Prostate gland (tissue), 2 donors: ENCODE measurements at regions not wholly inside any gene's neighbourhood (a gene's known extent, or its start where the extent isn't known, plus 50 kb on each side); places are given as distances from the start of the nearest gene placed in this dataset.

Source experiments
- DNase-seq: peaks from one replicate; pipeline ENCODE4 v3.0.0-alpha.2; 2019; ENCODE audit warnings: low spot score
- H3K27ac ChIP-seq, 2 donors: fragments of 200-600 bp; sonication (generic); 2 replicates each; pipeline ENCODE4 v1.5.1; 2017 to 2019
- H3K27me3 ChIP-seq: fragments of 200-600 bp; sonication (generic); replicated peaks from 2 replicates; pipeline ENCODE4 v1.5.1; 2019; ENCODE audit not compliant: insufficient read depth
- H3K36me3 ChIP-seq, 2 donors: fragments of 200-600 bp; sonication (generic); 1 replicate in 1 of 2; 2 replicates in 1 of 2; pipeline versions ENCODE4 v1.5.1 to v1.8.1; 2017 to 2019
- H3K4me1 ChIP-seq: fragments of 200-600 bp; sonication (generic); replicated peaks from 2 replicates; pipeline ENCODE4 v1.5.1; 2019
- H3K4me3 ChIP-seq, 2 donors: fragments of 200-600 bp; sonication (generic); 2 replicates each; pipeline ENCODE4 v1.5.1; 2017 to 2019
- H3K9me3 ChIP-seq: fragments of 200-600 bp; sonication (generic); 2 replicates; pipeline ENCODE4 v1.5.1; 2017
- CTCF ChIP-seq, 4 experiments: fragments of 200-600 bp in 2 of 4; fragments of 450-650 bp in 2 of 4; sonication (generic) in 2 of 4; IDR thresholded peaks; 1 replicate in 3 of 4; 2 replicates in 1 of 4; pipeline ENCODE4 v1.5.1; 2016 to 2019; ENCODE audit warnings: antibody characterized with exemption in 4 of 4, mild to moderate bottlenecking in 2 of 4, moderate library complexity in 2 of 4
- POLR2A ChIP-seq: fragments of 450-650 bp; IDR thresholded peaks from one replicate; pipeline ENCODE4 v1.6.1; 2016; ENCODE audit warnings: antibody characterized with exemption, mild to moderate bottlenecking
- POLR2AphosphoS5 ChIP-seq: sonication (generic); formaldehyde crosslinking; IDR thresholded peaks from one replicate; pipeline ENCODE4 v1.6.1; 2017; ENCODE audit warnings: antibody characterized with exemption
- WGBS: methylation state at CpG from one replicate; pipeline ENCODE4 v1.1.5; 2018; 5-methylcytosine and 5-hydroxymethylcytosine counted together
- intact Hi-C: fragments of 100-400 bp; cut with DNase I; formaldehyde crosslinking; loops from one replicate; pipeline ENCODE4 v1.14.2; 2022

DNA sequence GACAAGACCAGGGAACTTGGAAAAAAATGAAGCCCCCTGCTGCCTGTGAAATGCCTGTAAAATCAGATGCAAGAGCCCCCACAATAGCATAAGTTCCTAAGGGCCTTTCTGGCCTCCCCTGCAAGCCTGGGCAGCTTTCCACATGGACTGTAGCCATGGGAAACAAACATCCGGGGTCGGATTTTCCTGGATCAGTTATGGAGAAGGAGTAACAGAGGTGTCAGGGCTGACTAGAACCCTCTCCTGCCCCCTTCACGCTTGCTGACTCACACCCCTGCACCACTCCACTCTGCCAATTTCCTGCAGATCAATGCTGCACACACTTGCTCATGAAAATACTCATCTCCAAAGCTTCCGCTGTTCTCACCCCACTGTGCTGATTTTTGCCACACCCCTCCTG is 258.6 kb downstream of the CBLN1 start:
- Histone ChIP-seq H3K4me1 (no peaks in the 10 kb centered on the region), H3K27me3 (peaks cover 3% of the 10 kb centered on the region), H3K9me3 (no peaks in the 10 kb centered on the region), H3K4me3 (no peak overlapping the region), H3K27ac (no peak overlapping the region), H3K36me3 (no peaks in the 10 kb centered on the region)
- no peak for DNase-seq
- intact Hi-C loops, result no loop called here
- WGBS, result 14% methylated on average over 4 of the region's 4 CpGs
- TF ChIP-seq POLR2A, result no peak
- TF ChIP-seq POLR2AphosphoS5, result no peak
- TF ChIP-seq CTCF (IDR thresholded peaks at IDR 0.05), result no peak

DNA sequence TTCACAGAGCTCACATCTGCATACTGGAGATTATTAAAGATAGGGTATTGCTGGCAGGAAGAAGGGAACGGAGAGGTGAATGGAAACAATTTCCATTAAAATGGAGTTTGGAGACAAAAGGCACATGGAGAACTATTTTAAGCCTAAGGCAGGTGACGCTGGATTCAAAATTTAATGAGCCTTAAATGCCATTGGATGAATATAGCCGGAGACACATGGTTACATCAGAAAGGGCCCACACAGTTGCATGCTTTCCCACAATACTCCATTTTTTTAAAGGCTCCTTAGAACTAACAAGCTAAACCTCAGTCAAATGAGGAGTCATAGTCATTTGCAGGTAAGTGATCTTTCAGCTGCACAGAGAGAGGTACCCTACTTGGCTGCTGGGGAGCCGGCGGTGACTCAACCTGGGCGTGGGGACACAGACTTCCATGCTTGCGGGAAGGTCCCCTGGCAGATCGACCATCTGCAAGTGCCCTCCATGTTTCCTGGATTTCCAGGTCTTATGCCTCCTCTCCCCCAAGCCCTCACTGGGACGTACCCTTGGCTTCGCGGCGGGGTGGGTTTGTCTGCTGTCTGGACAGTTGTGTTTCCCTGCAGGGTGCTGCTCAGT is 259.2 kb downstream of the CBLN1 start:
- no peak for DNase-seq
- TF ChIP-seq CTCF (IDR thresholded peaks at IDR 0.05), result no peak
- no peak for TF ChIP-seq POLR2AphosphoS5
- no peak for TF ChIP-seq POLR2A
- Histone ChIP-seq H3K27me3 (peaks cover 3% of the 10 kb centered on the region), H3K9me3 (no peaks in the 10 kb centered on the region), H3K4me3 (no peak overlapping the region), H3K4me1 (no peaks in the 10 kb centered on the region), H3K36me3 (no peaks in the 10 kb centered on the region), H3K27ac (no peak overlapping the region)
- 51% methylated on average over 12 of the region's 12 CpGs for WGBS
- intact Hi-C loops, result no loop called here

GRCh38 chr16:49021136-49021535 is 260.5 kb downstream of the CBLN1 start:
- 13% methylated on average over 9 of the region's 9 CpGs for WGBS
- Histone ChIP-seq H3K4me3 (no peak overlapping the region), H3K9me3 (no peaks in the 10 kb centered on the region), H3K4me1 (no peaks in the 10 kb centered on the region), H3K36me3 (no peaks in the 10 kb centered on the region), H3K27ac (no peak overlapping the region), H3K27me3 (peaks cover 3% of the 10 kb centered on the region)
- no peak for DNase-seq
- intact Hi-C loops, result no loop called here
- TF ChIP-seq CTCF (IDR thresholded peaks at IDR 0.05) (no peak), POLR2AphosphoS5 (no peak), POLR2A (no peak)

- 59% methylated on average over 5 of the region's 5 CpGs for WGBS
- TF ChIP-seq POLR2AphosphoS5 (no peak), POLR2A (no peak), CTCF (IDR thresholded peaks at IDR 0.05) (no peak)
- Histone ChIP-seq H3K9me3 (no peaks in the 10 kb centered on the region), H3K27me3 (peaks cover 3% of the 10 kb centered on the region), H3K4me3 (no peak overlapping the region), H3K36me3 (no peaks in the 10 kb centered on the region), H3K4me1 (no peaks in the 10 kb centered on the region), H3K27ac (no peak overlapping the region)
- no peak for DNase-seq
- intact Hi-C loops, result no loop called here
Observed at GRCh38 chr16:49020436-49020835, 261.2 kb downstream of the CBLN1 start.

GRCh38 chr16:49019831-49020230 is 261.8 kb downstream of the CBLN1 start:
- H3K36me3 ChIP-seq, result no peaks in the 10 kb centered on the region
- no peak for DNase-seq
- H3K4me3 ChIP-seq, result no peak overlapping the region
- H3K4me1 ChIP-seq, result no peaks in the 10 kb centered on the region
- 58% methylated on average over 13 of the region's 13 CpGs for WGBS
- peaks cover 3% of the 10 kb centered on the region for H3K27me3 ChIP-seq
- H3K27ac ChIP-seq, result no peak overlapping the region
- no peak for TF ChIP-seq CTCF (IDR thresholded peaks at IDR 0.05)
- no peak for TF ChIP-seq POLR2AphosphoS5
- TF ChIP-seq POLR2A, result no peak
- intact Hi-C loops, result no loop called here
- no peaks in the 10 kb centered on the region for H3K9me3 ChIP-seq
